OCI-LY3 (cell line): ENCODE measurements at regions not wholly inside any gene's neighbourhood (a gene's known extent, or its start where the extent isn't known, plus 50 kb on each side); places are given as distances from the start of the nearest gene placed in this dataset.

Experiments used
- H2AFZ ChIP-seq: fragments of 200-600, 300-600 bp; shearing (Covaris generic); 2 replicates; pipeline ENCODE4 v1.6.0; 2014; ENCODE audit warnings: antibody characterized with exemption, low read depth, low read length
- H3K27ac ChIP-seq: fragments of 200-600, 300-600 bp; sonication (generic); 2 replicates; pipeline ENCODE4 v1.5.1; 2014; ENCODE audit warnings: mild to moderate bottlenecking, low read length, moderate library complexity, mixed read lengths
- H3K27me3 ChIP-seq: fragments of 200-600, 300-600 bp; sonication (generic); 2 replicates; pipeline ENCODE4 v1.6.1; 2014; ENCODE audit warnings: low read depth, low read length, mixed read lengths
- H3K36me3 ChIP-seq: fragments of 200-600, 300-600 bp; sonication (generic); replicated peaks from 2 replicates; pipeline ENCODE3; 2014; ENCODE audit warnings: low read depth, low read length, mixed read lengths
- H3K4me1 ChIP-seq: fragments of 300-600, 200-600 bp; sonication (generic); 2 replicates; pipeline ENCODE4 v1.6.1; 2014; ENCODE audit warnings: low read length, mixed read lengths
- H3K4me2 ChIP-seq: fragments of 200-600, 300-600 bp; sonication (generic); 2 replicates; pipeline ENCODE4 v1.6.1; 2014; ENCODE audit warnings: low read length, mixed read lengths
- H3K4me3 ChIP-seq: fragments of 300-600, 200-600 bp; sonication (generic); 2 replicates; pipeline ENCODE4 v1.5.1; 2014; ENCODE audit warnings: antibody characterized with exemption, mild to moderate bottlenecking, low read length, moderate library complexity
- H3K79me2 ChIP-seq: fragments of 300-600, 200-600 bp; shearing (Covaris generic); 2 replicates; pipeline ENCODE4 v1.6.1; 2014; ENCODE audit warnings: mild to moderate bottlenecking, low read length, mixed read lengths
- H3K9ac ChIP-seq: fragments of 300-600, 200-600 bp; shearing (Covaris generic); 2 replicates; pipeline ENCODE4 v1.6.0; 2014; ENCODE audit warnings: mild to moderate bottlenecking, low read length, moderate library complexity
- H3K9me3 ChIP-seq: fragments of 200-600, 300-600 bp; shearing (Covaris generic); 2 replicates; pipeline ENCODE4 v1.6.1; 2014; ENCODE audit warnings: low read length, mixed read lengths; ENCODE audit not compliant: insufficient read depth
- H4K20me1 ChIP-seq: fragments of 200-600, 300-600 bp; sonication (generic); 2 replicates; pipeline ENCODE4 v1.6.1; 2016; ENCODE audit warnings: low read length, mixed read lengths; ENCODE audit not compliant: insufficient read depth
- CTCF ChIP-seq: fragments of 200-600, 300-600 bp; sonication (generic); IDR thresholded peaks from 2 replicates; pipeline ENCODE4 v1.5.1; 2014; ENCODE audit warnings: antibody characterized with exemption, low read length, low read depth
- EZH2phosphoT487 ChIP-seq: fragments of 200-600 bp; shearing (Covaris generic); IDR thresholded peaks from 2 replicates; pipeline ENCODE4 v1.6.1; 2018; ENCODE audit warnings: antibody characterized with exemption, mixed run types, low read depth

- Histone ChIP-seq H3K4me2 (no peak overlapping the region), H3K27ac (no peak overlapping the region), H3K9ac (no peak overlapping the region), H3K4me1 (no peaks in the 10 kb centered on the region), H3K27me3 (no peaks in the 10 kb centered on the region), H4K20me1 (no peaks in the 10 kb centered on the region), H2AFZ (no peak overlapping the region; the same call in 1 of the 2 replicates), H3K9me3 (no peaks in the 10 kb centered on the region), H3K79me2 (no peaks in the 10 kb centered on the region), H3K36me3 (no peaks in the 10 kb centered on the region), H3K4me3 (no peak overlapping the region)
- TF ChIP-seq EZH2phosphoT487 (no peak), CTCF (no peak)
Measured at GRCh38 chr12:86959766-86960458, 703.7 kb upstream of the MGAT4C start.

DNA sequence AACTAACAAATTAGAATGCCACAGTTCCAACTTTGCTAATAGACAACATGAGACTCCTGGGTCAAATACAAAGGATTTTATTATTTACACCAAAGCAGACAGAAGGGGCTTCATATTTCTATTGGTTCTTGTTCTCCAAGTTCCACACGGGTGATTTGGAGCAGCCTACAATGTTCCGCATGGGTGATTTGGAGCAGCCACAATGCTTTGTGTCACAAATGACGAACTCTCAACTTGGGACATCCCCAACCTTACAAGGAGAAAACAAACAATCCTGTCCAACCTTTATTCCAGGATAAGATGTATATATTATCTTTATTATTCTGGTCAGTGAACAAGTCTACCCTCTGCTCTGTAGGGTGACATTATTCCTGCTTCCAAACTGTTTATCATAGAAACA lies 694.3 kb upstream of the MGAT4C start:
- Histone ChIP-seq H3K79me2 (no peaks in the 10 kb centered on the region), H3K27me3 (no peaks in the 10 kb centered on the region), H3K9me3 (no peaks in the 10 kb centered on the region), H3K27ac (no peak overlapping the region), H3K9ac (no peak overlapping the region), H3K4me1 (peaks cover 7% of the 10 kb centered on the region), H2AFZ (no peak overlapping the region), H4K20me1 (no peaks in the 10 kb centered on the region), H3K4me3 (no peak overlapping the region), H3K4me2 (no peak overlapping the region), H3K36me3 (no peaks in the 10 kb centered on the region)
- no peak for TF ChIP-seq EZH2phosphoT487
- TF ChIP-seq CTCF: no peak

DNA sequence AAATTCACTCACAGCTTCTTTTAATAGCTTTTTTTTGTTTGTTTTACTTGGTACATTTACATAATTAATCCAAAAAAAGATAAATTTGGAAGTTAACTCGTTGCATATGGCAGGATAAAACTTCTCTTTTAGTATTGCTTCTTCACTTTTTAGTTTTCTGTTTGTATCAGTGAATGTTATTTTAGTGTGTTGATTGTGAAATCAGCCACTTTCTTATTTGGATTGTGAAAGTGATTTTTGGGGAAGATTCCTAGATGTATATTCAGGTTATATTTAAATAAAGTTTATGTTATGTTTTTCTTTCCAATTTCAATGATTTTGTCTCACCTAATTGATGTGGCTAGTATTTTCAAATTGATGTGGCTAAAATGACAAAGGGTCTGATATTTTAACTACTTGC lies 693.9 kb upstream of the MGAT4C start:
- H3K9me3 ChIP-seq: no peaks in the 10 kb centered on the region
- no peak overlapping the region for H3K4me2 ChIP-seq
- peaks cover 7% of the 10 kb centered on the region for H3K4me1 ChIP-seq
- no peaks in the 10 kb centered on the region for H3K79me2 ChIP-seq
- no peak overlapping the region for H3K9ac ChIP-seq
- H2AFZ ChIP-seq: no peak overlapping the region
- no peaks in the 10 kb centered on the region for H3K27me3 ChIP-seq
- no peaks in the 10 kb centered on the region for H4K20me1 ChIP-seq
- H3K36me3 ChIP-seq: no peaks in the 10 kb centered on the region
- TF ChIP-seq EZH2phosphoT487 (no peak), CTCF (no peak)
- H3K4me3 ChIP-seq: no peak overlapping the region
- H3K27ac ChIP-seq: no peak overlapping the region

DNA sequence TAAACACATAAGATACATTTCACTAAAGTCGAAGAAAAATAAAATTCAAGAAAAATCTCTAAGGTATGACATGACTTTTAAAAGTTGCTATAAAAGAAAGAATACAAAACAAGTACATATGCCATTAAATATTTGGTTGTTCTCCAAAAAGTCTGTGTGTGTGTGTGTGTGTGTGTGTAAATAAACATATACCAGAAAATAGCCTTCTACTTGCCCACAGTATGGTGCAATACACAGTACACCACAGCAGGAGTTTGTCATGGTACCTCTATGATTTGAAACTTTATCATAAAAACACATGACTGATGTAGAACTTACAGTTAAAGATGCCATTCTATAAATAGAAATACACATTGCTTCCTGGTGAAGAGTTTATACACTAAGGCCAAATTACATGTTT lies 692.7 kb upstream of the MGAT4C start:
- TF ChIP-seq CTCF: no peak
- no peaks in the 10 kb centered on the region for H4K20me1 ChIP-seq

More for the DNA sequence above, 692.7 kb upstream of the MGAT4C start:
- Histone ChIP-seq H2AFZ (no peak overlapping the region), H3K27me3 (no peaks in the 10 kb centered on the region), H3K4me1 (peaks cover 7% of the 10 kb centered on the region), H3K9me3 (no peaks in the 10 kb centered on the region), H3K27ac (no peak overlapping the region), H3K4me3 (no peak overlapping the region), H3K36me3 (no peaks in the 10 kb centered on the region), H3K9ac (no peak overlapping the region), H3K4me2 (no peak overlapping the region), H3K79me2 (no peaks in the 10 kb centered on the region)
